ENCODE measurements at regions not wholly inside any gene's neighbourhood (a gene's known extent, or its start where the extent isn't known, plus 50 kb on each side); places are given as distances from the start of the nearest gene placed in this dataset.

- TF ChIP-seq POLR2AphosphoS5 (IDR thresholded peaks at IDR 0.05; ENCODE audit: low read depth, low read length) = no peak
- no peak for TF ChIP-seq REST (IDR thresholded peaks at IDR 0.05; ENCODE audit: insufficient read depth in 1 of 2, low read depth in 2 of 2, low read length in 2 of 2)
These were observed 140.9 kb upstream of the PIK3R1 start for GRCh38 chr5:68074633-68075032.

Measured in PFSK-1 (cell line).